ENCODE measurements at regions not wholly inside any gene's neighbourhood (a gene's known extent, or its start where the extent isn't known, plus 50 kb on each side); places are given as distances from the start of the nearest gene placed in this dataset.

GRCh38 chr18:38972571-38972970 is 1407.0 kb upstream of the CELF4 start:
- Histone ChIP-seq H3K27me3 (replicated peaks) (no peaks in the 10 kb centered on the region), H3K4me3 (no peak overlapping the region), H3K36me3 (no peaks in the 10 kb centered on the region), H3K9me3 (replicated peaks) (0 out of 2 replicates have a peak, but pooled peaks cover 4% of the 10 kb centered on the region), H3K4me1 (replicated peaks) (no peaks in the 10 kb centered on the region), H3K27ac (no peak overlapping the region)
- DNase-seq (ENCODE audit: low read depth in 1 of 2, low spot score in 2 of 2): no peak

- Histone ChIP-seq H3K9me3 (replicated peaks) (0 out of 2 replicates have a peak, but pooled peaks cover 4% of the 10 kb centered on the region), H3K27me3 (replicated peaks) (no peaks in the 10 kb centered on the region), H3K36me3 (no peaks in the 10 kb centered on the region), H3K4me3 (no peak overlapping the region), H3K27ac (no peak overlapping the region), H3K4me1 (replicated peaks) (no peaks in the 10 kb centered on the region)
- no peak for DNase-seq (ENCODE audit: low read depth in 1 of 2, low spot score in 2 of 2)
Observed at GRCh38 chr18:38971881-38972280, 1406.3 kb upstream of the CELF4 start.

- no peaks in the 10 kb centered on the region for H3K36me3 ChIP-seq
- H3K9me3 ChIP-seq (replicated peaks): no peaks in the 10 kb centered on the region; the same call in 1 of the 2 replicates
- no peak overlapping the region for H3K27ac ChIP-seq
- H3K4me3 ChIP-seq: no peak overlapping the region
- no peaks in the 10 kb centered on the region for H3K27me3 ChIP-seq (replicated peaks)
- H3K4me1 ChIP-seq (replicated peaks): no peaks in the 10 kb centered on the region
- DNase-seq (ENCODE audit: low read depth in 1 of 2, low spot score in 2 of 2): no peak
Observed at GRCh38 chr18:38966841-38967240, 1401.2 kb upstream of the CELF4 start.

DNA sequence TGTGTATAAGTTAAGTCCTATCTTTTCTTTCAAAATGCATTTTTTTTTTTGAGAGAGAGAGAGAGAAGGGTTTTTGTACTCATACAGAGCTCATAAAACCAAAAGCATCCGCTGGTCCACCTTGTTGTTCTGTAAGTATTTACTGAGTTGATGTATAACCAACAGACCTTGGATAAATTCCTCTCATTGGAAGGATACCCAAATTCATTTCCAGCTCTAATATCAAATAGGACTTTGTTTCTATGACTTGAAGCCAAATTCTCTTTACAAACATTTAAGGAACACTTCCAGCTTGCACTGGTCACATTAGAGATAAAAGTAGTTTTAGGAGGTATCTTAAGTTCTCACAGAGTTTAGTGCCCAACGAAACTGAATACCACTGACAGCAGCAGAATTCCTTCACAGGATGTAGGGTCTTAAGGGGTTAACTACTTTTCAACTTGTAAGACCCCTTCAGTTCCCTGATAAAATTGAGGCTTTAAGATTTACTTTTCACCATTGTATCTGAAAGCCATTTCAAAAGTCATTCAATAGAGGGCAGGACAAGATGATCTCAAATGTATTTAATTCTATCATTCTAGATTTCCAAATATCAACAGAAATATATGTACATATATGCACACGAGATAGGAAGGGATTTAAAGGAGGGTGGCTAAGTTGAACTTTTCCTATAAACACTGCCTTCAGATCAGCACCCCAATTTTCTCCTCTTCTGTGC is 1398.5 kb upstream of the CELF4 start:
- DNase-seq (ENCODE audit: low read depth in 1 of 2, low spot score in 2 of 2): no peak

DNA sequence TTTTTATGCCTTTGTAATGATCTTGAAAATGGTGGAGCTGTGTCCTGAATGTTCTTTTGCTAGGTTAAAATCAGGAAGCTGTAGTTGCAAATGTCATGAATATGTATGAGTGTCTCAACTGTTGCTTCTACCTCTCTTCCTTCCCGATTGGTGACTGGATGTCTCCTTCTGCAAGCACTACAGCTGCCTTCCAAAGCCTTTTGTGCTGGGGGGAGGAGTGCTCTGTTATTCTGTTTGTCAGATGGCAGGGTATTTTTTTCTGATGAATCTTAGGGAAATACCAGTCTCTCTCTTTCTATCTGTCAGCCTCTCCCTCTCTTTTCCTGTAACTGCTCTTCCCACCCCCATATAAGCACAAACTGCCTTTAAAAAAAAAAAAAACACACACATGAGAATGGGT is 1396.3 kb upstream of the CELF4 start:
- Histone ChIP-seq H3K9me3 (replicated peaks) (no peaks in the 10 kb centered on the region; the same call in 1 of the 2 replicates), H3K27ac (no peak overlapping the region), H3K4me3 (no peak overlapping the region), H3K36me3 (no peaks in the 10 kb centered on the region), H3K4me1 (replicated peaks) (no peaks in the 10 kb centered on the region), H3K27me3 (replicated peaks) (no peaks in the 10 kb centered on the region)
- no peak for DNase-seq (ENCODE audit: low read depth in 1 of 2, low spot score in 2 of 2)

More for the DNA sequence above, 1398.5 kb upstream of the CELF4 start:
- Histone ChIP-seq H3K4me3 (no peak overlapping the region), H3K36me3 (no peaks in the 10 kb centered on the region), H3K27me3 (replicated peaks) (no peaks in the 10 kb centered on the region), H3K9me3 (replicated peaks) (no peaks in the 10 kb centered on the region; the same call in 1 of the 2 replicates), H3K27ac (no peak overlapping the region), H3K4me1 (replicated peaks) (no peaks in the 10 kb centered on the region)

- no peak for DNase-seq (ENCODE audit: low read depth in 1 of 2, low spot score in 2 of 2)
- H3K4me3 ChIP-seq: no peak overlapping the region
- no peaks in the 10 kb centered on the region for H3K36me3 ChIP-seq
- peaks cover 4% of the 10 kb centered on the region; the same call in 1 of the 2 replicates for H3K9me3 ChIP-seq (replicated peaks)
- H3K27me3 ChIP-seq (replicated peaks): no peaks in the 10 kb centered on the region
- H3K27ac ChIP-seq: no peak overlapping the region
- H3K4me1 ChIP-seq (replicated peaks): no peaks in the 10 kb centered on the region
Observed at GRCh38 chr18:38957736-38958135, 1392.1 kb upstream of the CELF4 start.

GRCh38 chr18:38956068-38956467 is 1390.5 kb upstream of the CELF4 start:
- Histone ChIP-seq H3K36me3 (no peaks in the 10 kb centered on the region), H3K4me1 (replicated peaks) (no peaks in the 10 kb centered on the region), H3K27ac (no peak overlapping the region), H3K4me3 (no peak overlapping the region), H3K9me3 (replicated peaks) (peaks cover 4% of the 10 kb centered on the region; the same call in 1 of the 2 replicates), H3K27me3 (replicated peaks) (no peaks in the 10 kb centered on the region)
- no peak for DNase-seq (ENCODE audit: low read depth in 1 of 2, low spot score in 2 of 2)

DNA sequence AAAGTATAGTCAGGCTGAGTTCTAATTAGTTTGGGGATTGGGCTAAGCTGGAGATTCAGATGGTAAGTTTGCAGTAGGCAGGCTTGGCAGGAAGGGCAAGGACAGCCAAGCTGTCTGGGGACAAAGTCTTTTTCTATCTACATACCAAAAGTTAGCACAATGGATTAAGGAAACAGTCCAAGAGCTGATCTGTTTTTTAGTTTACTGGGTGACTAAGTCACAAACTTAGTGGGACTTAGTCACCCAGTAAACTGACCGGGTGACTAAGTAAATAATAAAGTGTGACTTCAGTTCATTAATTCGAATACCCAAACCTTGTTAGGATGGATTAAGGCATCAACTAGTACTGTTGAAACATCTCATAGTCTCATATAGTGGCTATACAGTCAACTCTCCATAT is 1386.0 kb upstream of the CELF4 start:
- Histone ChIP-seq H3K4me3 (no peak overlapping the region), H3K36me3 (no peaks in the 10 kb centered on the region), H3K27ac (no peak overlapping the region), H3K9me3 (replicated peaks) (peaks cover 7% of the 10 kb centered on the region), H3K27me3 (replicated peaks) (no peaks in the 10 kb centered on the region), H3K4me1 (replicated peaks) (no peaks in the 10 kb centered on the region)
- no peak for DNase-seq (ENCODE audit: low read depth in 1 of 2, low spot score in 2 of 2)

DNA sequence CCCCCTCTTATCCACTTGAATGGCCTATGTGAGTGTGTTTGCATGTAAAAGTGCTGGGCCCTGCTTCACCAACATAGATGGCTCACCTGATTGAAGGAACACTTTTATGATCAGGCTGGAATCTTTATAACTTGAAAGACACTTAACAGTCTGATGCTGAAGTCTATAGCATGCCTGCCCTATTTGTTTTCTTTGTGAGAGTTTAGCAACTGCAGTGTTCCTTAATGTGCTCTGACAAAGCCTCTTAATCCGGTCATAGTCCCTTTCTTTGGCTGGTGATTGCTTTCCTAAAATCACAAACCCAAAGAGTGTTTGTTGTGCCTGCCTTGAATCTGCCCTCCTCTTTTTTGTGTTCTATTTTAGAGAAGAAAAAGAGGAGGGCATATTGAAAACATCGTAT is 1382.8 kb upstream of the CELF4 start:
- no peak for DNase-seq (ENCODE audit: low read depth in 1 of 2, low spot score in 2 of 2)
- H3K36me3 ChIP-seq: no peaks in the 10 kb centered on the region
- H3K4me1 ChIP-seq (replicated peaks): no peaks in the 10 kb centered on the region
- no peak overlapping the region for H3K27ac ChIP-seq
- no peak overlapping the region for H3K4me3 ChIP-seq
- no peaks in the 10 kb centered on the region for H3K27me3 ChIP-seq (replicated peaks)
- H3K9me3 ChIP-seq (replicated peaks): peaks cover 7% of the 10 kb centered on the region

DNA sequence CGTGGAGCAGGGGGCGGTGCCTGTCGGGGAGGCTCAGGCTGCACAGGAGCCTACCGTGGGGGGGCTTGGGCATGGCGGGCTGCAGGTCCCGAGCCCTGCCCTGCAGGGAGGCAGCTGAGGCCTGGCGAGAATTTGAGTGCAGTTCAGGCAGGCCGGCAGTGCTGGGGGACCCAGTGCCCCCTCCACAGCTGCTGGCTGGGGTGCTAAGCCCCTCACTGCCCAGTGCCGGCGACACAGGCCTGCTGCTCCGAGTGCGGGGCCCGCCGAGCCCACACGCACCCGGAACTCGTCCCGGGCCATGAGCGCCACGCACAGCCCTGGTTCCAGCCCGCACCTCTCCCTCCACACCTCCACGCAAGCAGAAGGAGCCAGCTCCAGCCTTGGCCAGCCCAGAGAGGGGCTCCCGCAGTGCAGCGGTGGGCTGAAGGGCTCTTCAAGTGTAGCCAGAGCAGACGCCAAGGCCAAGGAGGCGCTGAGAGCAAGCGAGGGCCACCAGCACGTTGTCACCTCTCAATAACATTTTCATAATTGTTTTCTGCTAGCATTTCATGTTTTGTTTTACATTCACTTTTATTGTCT is 1378.9 kb upstream of the CELF4 start:
- peaks cover 7% of the 10 kb centered on the region for H3K9me3 ChIP-seq (replicated peaks)
- no peak overlapping the region for H3K27ac ChIP-seq
- no peak for DNase-seq (ENCODE audit: low read depth in 1 of 2, low spot score in 2 of 2)
- no peak overlapping the region for H3K4me3 ChIP-seq
- no peaks in the 10 kb centered on the region for H3K4me1 ChIP-seq (replicated peaks)
- no peaks in the 10 kb centered on the region for H3K36me3 ChIP-seq
- no peaks in the 10 kb centered on the region for H3K27me3 ChIP-seq (replicated peaks)

- no peaks in the 10 kb centered on the region for H3K27me3 ChIP-seq (replicated peaks)
- H3K27ac ChIP-seq: no peak overlapping the region
- H3K4me1 ChIP-seq (replicated peaks): no peaks in the 10 kb centered on the region
- peaks cover 6% of the 10 kb centered on the region for H3K9me3 ChIP-seq (replicated peaks)
- no peaks in the 10 kb centered on the region for H3K36me3 ChIP-seq
- no peak for DNase-seq (ENCODE audit: low read depth in 1 of 2, low spot score in 2 of 2)
- H3K4me3 ChIP-seq: no peak overlapping the region
Observed at GRCh38 chr18:38941711-38942561, 1376.3 kb upstream of the CELF4 start.

GRCh38 chr18:38940863-38941531 is 1375.4 kb upstream of the CELF4 start:
- DNase-seq (ENCODE audit: low read depth in 1 of 2, low spot score in 2 of 2): peak in 1 of 2 experiments; percentile 2
- H3K4me1 ChIP-seq (replicated peaks): no peaks in the 10 kb centered on the region

DNA sequence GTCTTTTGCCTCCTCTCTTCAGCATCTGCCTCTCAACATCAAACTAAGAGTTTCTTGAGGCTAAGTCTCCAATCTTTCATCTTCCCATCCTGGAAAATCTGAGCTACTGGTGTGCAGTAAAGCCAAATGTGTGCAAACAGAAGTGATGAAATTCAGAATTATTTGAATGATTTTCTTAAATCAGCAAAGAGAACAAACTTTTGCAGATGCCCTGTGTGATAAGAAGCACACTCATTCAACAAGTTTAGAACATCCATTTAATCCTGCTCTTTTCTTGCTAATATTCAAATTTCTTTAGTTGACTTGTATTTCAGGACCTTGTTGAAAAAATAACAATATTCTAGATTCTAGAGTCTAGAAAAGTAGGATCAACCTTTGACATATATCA is 1374.9 kb upstream of the CELF4 start:
- H3K27me3 ChIP-seq (replicated peaks): no peaks in the 10 kb centered on the region
- no peak overlapping the region for H3K27ac ChIP-seq
- no peaks in the 10 kb centered on the region for H3K36me3 ChIP-seq
- no peaks in the 10 kb centered on the region for H3K4me1 ChIP-seq (replicated peaks)
- H3K4me3 ChIP-seq: no peak overlapping the region
- H3K9me3 ChIP-seq (replicated peaks): peaks cover 6% of the 10 kb centered on the region
- DNase-seq (ENCODE audit: low read depth in 1 of 2, low spot score in 2 of 2): no peak

More at GRCh38 chr18:38940863-38941531, 1375.4 kb upstream of the CELF4 start:
- Histone ChIP-seq H3K27me3 (replicated peaks) (no peaks in the 10 kb centered on the region), H3K36me3 (no peaks in the 10 kb centered on the region), H3K9me3 (replicated peaks) (peaks cover 6% of the 10 kb centered on the region), H3K27ac (no peak overlapping the region), H3K4me3 (no peak overlapping the region)
